ENCODE measurements at regions not wholly inside any gene's neighbourhood (a gene's known extent, or its start where the extent isn't known, plus 50 kb on each side); places are given as distances from the start of the nearest gene placed in this dataset.

GRCh38 chr2:5751873-5752482 lies 59.8 kb downstream of the SOX11 start:
- DNase-seq (ENCODE audit: low read depth), result no peak

GRCh38 chr2:5756272-5756671 lies 64.1 kb downstream of the SOX11 start:
- no peak for DNase-seq (ENCODE audit: low read depth)

- DNase-seq (ENCODE audit: low read depth), result no peak
Observed at GRCh38 chr2:5758346-5758745, 66.2 kb downstream of the SOX11 start.

- DNase-seq (ENCODE audit: low read depth), result no peak
Observed at GRCh38 chr2:5759949-5760348, 67.8 kb downstream of the SOX11 start.

- DNase-seq (ENCODE audit: low read depth), result no peak
Observed at GRCh38 chr2:5763531-5763930, 71.3 kb downstream of the SOX11 start.

- no peak for DNase-seq (ENCODE audit: low read depth)
Observed at GRCh38 chr2:5764041-5764440, 71.9 kb downstream of the SOX11 start.

GRCh38 chr2:5766056-5766455 lies 73.9 kb downstream of the SOX11 start:
- no peak for DNase-seq (ENCODE audit: low read depth)

GRCh38 chr2:5766561-5766960 lies 74.4 kb downstream of the SOX11 start:
- DNase-seq (ENCODE audit: low read depth), result no peak

- no peak for DNase-seq (ENCODE audit: low read depth)
Observed at GRCh38 chr2:5777131-5777535, 84.9 kb downstream of the SOX11 start.

- DNase-seq (ENCODE audit: low read depth), result no peak
Observed at GRCh38 chr2:5781679-5782078, 89.5 kb downstream of the SOX11 start.

GRCh38 chr2:5782103-5782502 lies 89.9 kb downstream of the SOX11 start:
- DNase-seq (ENCODE audit: low read depth), result no peak

- DNase-seq (ENCODE audit: low read depth), result no peak
Observed at GRCh38 chr2:5788447-5788846, 96.3 kb downstream of the SOX11 start.

- DNase-seq (ENCODE audit: low read depth), result no peak
Observed at GRCh38 chr2:5791371-5791770, 99.2 kb downstream of the SOX11 start.

GRCh38 chr2:5794012-5794411 lies 101.8 kb downstream of the SOX11 start:
- DNase-seq (ENCODE audit: low read depth), result no peak

- no peak for DNase-seq (ENCODE audit: low read depth)
Observed at GRCh38 chr2:5798084-5798483, 105.9 kb downstream of the SOX11 start.

GRCh38 chr2:5799348-5799747 lies 107.2 kb downstream of the SOX11 start:
- no peak for DNase-seq (ENCODE audit: low read depth)

GRCh38 chr2:5803547-5803946 lies 111.4 kb downstream of the SOX11 start:
- no peak for DNase-seq (ENCODE audit: low read depth)

- DNase-seq (ENCODE audit: low read depth), result no peak
Observed at GRCh38 chr2:5818961-5819600, 126.9 kb downstream of the SOX11 start.

- no peak for DNase-seq (ENCODE audit: low read depth)
Observed at GRCh38 chr2:5824126-5824525, 131.9 kb downstream of the SOX11 start.

- DNase-seq (ENCODE audit: low read depth), result no peak
Observed at GRCh38 chr2:5825686-5826085, 133.5 kb downstream of the SOX11 start.

- no peak for DNase-seq (ENCODE audit: low read depth)
Observed at GRCh38 chr2:5826979-5827655, 134.9 kb downstream of the SOX11 start.

- no peak for DNase-seq (ENCODE audit: low read depth)
Observed at GRCh38 chr2:5834501-5834900, 142.3 kb downstream of the SOX11 start.

GRCh38 chr2:5839550-5839949 lies 147.4 kb downstream of the SOX11 start:
- DNase-seq (ENCODE audit: low read depth), result no peak
